ENCODE measurements at regions not wholly inside any gene's neighbourhood (a gene's known extent, or its start where the extent isn't known, plus 50 kb on each side); places are given as distances from the start of the nearest gene placed in this dataset.

- Histone ChIP-seq H3K36me3 (ENCODE audit: control insufficient read depth in 1 of 2, insufficient read depth in 2 of 2, low read length in 2 of 2) (no peaks in the 10 kb centered on the region), H3K27me3 (ENCODE audit: control insufficient read depth in 1 of 2, insufficient read depth in 2 of 2, low read length in 2 of 2) (no peaks in the 10 kb centered on the region), H3K4me3 (ENCODE audit: low read depth in 1 of 2, low read length in 2 of 2) (no peak overlapping the region), H3K4me1 (ENCODE audit: control insufficient read depth in 1 of 2, insufficient read depth in 2 of 2, low read length in 2 of 2) (no peaks in the 10 kb centered on the region), H3K27ac (ENCODE audit: low read depth, low read length) (no peak overlapping the region), H3K9ac (ENCODE audit: low read depth in 1 of 2, low read length in 2 of 2) (no peak overlapping the region), H3K9me3 (ENCODE audit: control insufficient read depth in 1 of 2, low read length in 2 of 2) (no peaks in the 10 kb centered on the region)
Observed at GRCh38 chr5:5919411-5919810, 458.9 kb downstream of the MED10 start.

GRCh38 chr5:5906778-5907177 is 471.6 kb downstream of the MED10 start:
- H3K4me1 ChIP-seq (ENCODE audit: control insufficient read depth in 1 of 2, insufficient read depth in 2 of 2, low read length in 2 of 2): no peaks in the 10 kb centered on the region
- no peak overlapping the region for H3K9ac ChIP-seq (ENCODE audit: low read depth in 1 of 2, low read length in 2 of 2)
- no peak overlapping the region for H3K27ac ChIP-seq (ENCODE audit: low read depth, low read length)
- H3K4me3 ChIP-seq (ENCODE audit: low read depth in 1 of 2, low read length in 2 of 2): no peak overlapping the region
- peaks cover 0 to 3% of the 10 kb centered on the region in 2 donors for H3K9me3 ChIP-seq (ENCODE audit: control insufficient read depth in 1 of 2, low read length in 2 of 2)
- H3K27me3 ChIP-seq (ENCODE audit: control insufficient read depth in 1 of 2, insufficient read depth in 2 of 2, low read length in 2 of 2): no peaks in the 10 kb centered on the region
- no peaks in the 10 kb centered on the region for H3K36me3 ChIP-seq (ENCODE audit: control insufficient read depth in 1 of 2, insufficient read depth in 2 of 2, low read length in 2 of 2)

GRCh38 chr5:5905186-5905585 is 473.2 kb downstream of the MED10 start:
- H3K4me3 ChIP-seq (ENCODE audit: low read depth in 1 of 2, low read length in 2 of 2): no peak overlapping the region
- H3K27ac ChIP-seq (ENCODE audit: low read depth, low read length): no peak overlapping the region
- H3K4me1 ChIP-seq (ENCODE audit: control insufficient read depth in 1 of 2, insufficient read depth in 2 of 2, low read length in 2 of 2): no peaks in the 10 kb centered on the region
- no peak overlapping the region for H3K9ac ChIP-seq (ENCODE audit: low read depth in 1 of 2, low read length in 2 of 2)
- peaks cover 0 to 3% of the 10 kb centered on the region in 2 donors for H3K9me3 ChIP-seq (ENCODE audit: control insufficient read depth in 1 of 2, low read length in 2 of 2)
- H3K27me3 ChIP-seq (ENCODE audit: control insufficient read depth in 1 of 2, insufficient read depth in 2 of 2, low read length in 2 of 2): no peaks in the 10 kb centered on the region
- H3K36me3 ChIP-seq (ENCODE audit: control insufficient read depth in 1 of 2, insufficient read depth in 2 of 2, low read length in 2 of 2): no peaks in the 10 kb centered on the region

GRCh38 chr5:5904113-5904512 is 474.2 kb downstream of the MED10 start:
- no peaks in the 10 kb centered on the region for H3K36me3 ChIP-seq (ENCODE audit: control insufficient read depth in 1 of 2, insufficient read depth in 2 of 2, low read length in 2 of 2)
- H3K9me3 ChIP-seq (ENCODE audit: control insufficient read depth in 1 of 2, low read length in 2 of 2): peaks cover 0 to 3% of the 10 kb centered on the region in 2 donors

GRCh38 chr5:5902678-5903646 is 475.4 kb downstream of the MED10 start:
- Histone ChIP-seq H3K9me3 (ENCODE audit: control insufficient read depth in 1 of 2, low read length in 2 of 2) (peaks cover 0 to 3% of the 10 kb centered on the region in 2 donors), H3K9ac (ENCODE audit: low read depth in 1 of 2, low read length in 2 of 2) (no peak overlapping the region), H3K36me3 (ENCODE audit: control insufficient read depth in 1 of 2, insufficient read depth in 2 of 2, low read length in 2 of 2) (no peaks in the 10 kb centered on the region), H3K4me3 (ENCODE audit: low read depth in 1 of 2, low read length in 2 of 2) (no peak overlapping the region), H3K27me3 (ENCODE audit: control insufficient read depth in 1 of 2, insufficient read depth in 2 of 2, low read length in 2 of 2) (no peaks in the 10 kb centered on the region), H3K4me1 (ENCODE audit: control insufficient read depth in 1 of 2, insufficient read depth in 2 of 2, low read length in 2 of 2) (no peaks in the 10 kb centered on the region), H3K27ac (ENCODE audit: low read depth, low read length) (no peak overlapping the region)

More at GRCh38 chr5:5904113-5904512, 474.2 kb downstream of the MED10 start:
- no peak overlapping the region for H3K9ac ChIP-seq (ENCODE audit: low read depth in 1 of 2, low read length in 2 of 2)
- H3K27ac ChIP-seq (ENCODE audit: low read depth, low read length): no peak overlapping the region
- H3K27me3 ChIP-seq (ENCODE audit: control insufficient read depth in 1 of 2, insufficient read depth in 2 of 2, low read length in 2 of 2): no peaks in the 10 kb centered on the region
- no peak overlapping the region for H3K4me3 ChIP-seq (ENCODE audit: low read depth in 1 of 2, low read length in 2 of 2)
- no peaks in the 10 kb centered on the region for H3K4me1 ChIP-seq (ENCODE audit: control insufficient read depth in 1 of 2, insufficient read depth in 2 of 2, low read length in 2 of 2)

GRCh38 chr5:5900350-5900749 is 477.9 kb downstream of the ICE1 start:
- Histone ChIP-seq H3K27me3 (ENCODE audit: control insufficient read depth in 1 of 2, insufficient read depth in 2 of 2, low read length in 2 of 2) (no peaks in the 10 kb centered on the region), H3K9ac (ENCODE audit: low read depth in 1 of 2, low read length in 2 of 2) (no peak overlapping the region), H3K36me3 (ENCODE audit: control insufficient read depth in 1 of 2, insufficient read depth in 2 of 2, low read length in 2 of 2) (no peaks in the 10 kb centered on the region), H3K9me3 (ENCODE audit: control insufficient read depth in 1 of 2, low read length in 2 of 2) (peaks cover 0 to 3% of the 10 kb centered on the region in 2 donors), H3K4me3 (ENCODE audit: low read depth in 1 of 2, low read length in 2 of 2) (no peak overlapping the region), H3K27ac (ENCODE audit: low read depth, low read length) (no peak overlapping the region), H3K4me1 (ENCODE audit: control insufficient read depth in 1 of 2, insufficient read depth in 2 of 2, low read length in 2 of 2) (no peaks in the 10 kb centered on the region)

GRCh38 chr5:5899716-5900115 is 477.2 kb downstream of the ICE1 start:
- Histone ChIP-seq H3K27ac (ENCODE audit: low read depth, low read length) (no peak overlapping the region), H3K9me3 (ENCODE audit: control insufficient read depth in 1 of 2, low read length in 2 of 2) (peaks cover 0 to 3% of the 10 kb centered on the region in 2 donors), H3K4me1 (ENCODE audit: control insufficient read depth in 1 of 2, insufficient read depth in 2 of 2, low read length in 2 of 2) (no peaks in the 10 kb centered on the region), H3K36me3 (ENCODE audit: control insufficient read depth in 1 of 2, insufficient read depth in 2 of 2, low read length in 2 of 2) (no peaks in the 10 kb centered on the region), H3K4me3 (ENCODE audit: low read depth in 1 of 2, low read length in 2 of 2) (no peak overlapping the region), H3K27me3 (ENCODE audit: control insufficient read depth in 1 of 2, insufficient read depth in 2 of 2, low read length in 2 of 2) (no peaks in the 10 kb centered on the region), H3K9ac (ENCODE audit: low read depth in 1 of 2, low read length in 2 of 2) (no peak overlapping the region)

- no peaks in the 10 kb centered on the region for H3K4me1 ChIP-seq (ENCODE audit: control insufficient read depth in 1 of 2, insufficient read depth in 2 of 2, low read length in 2 of 2)
- H3K9me3 ChIP-seq (ENCODE audit: control insufficient read depth in 1 of 2, low read length in 2 of 2): no peaks in the 10 kb centered on the region
- H3K36me3 ChIP-seq (ENCODE audit: control insufficient read depth in 1 of 2, insufficient read depth in 2 of 2, low read length in 2 of 2): no peaks in the 10 kb centered on the region
- H3K27me3 ChIP-seq (ENCODE audit: control insufficient read depth in 1 of 2, insufficient read depth in 2 of 2, low read length in 2 of 2): peaks cover 0 to 4% of the 10 kb centered on the region in 2 donors
- no peak overlapping the region for H3K27ac ChIP-seq (ENCODE audit: low read depth, low read length)
- H3K4me3 ChIP-seq (ENCODE audit: low read depth in 1 of 2, low read length in 2 of 2): no peak overlapping the region
- no peak overlapping the region for H3K9ac ChIP-seq (ENCODE audit: low read depth in 1 of 2, low read length in 2 of 2)
Observed at GRCh38 chr5:5888284-5888683, 465.8 kb downstream of the ICE1 start.

GRCh38 chr5:5887833-5888232 is 465.4 kb downstream of the ICE1 start:
- H3K27me3 ChIP-seq (ENCODE audit: control insufficient read depth in 1 of 2, insufficient read depth in 2 of 2, low read length in 2 of 2): peaks cover 0 to 4% of the 10 kb centered on the region in 2 donors
- H3K9ac ChIP-seq (ENCODE audit: low read depth in 1 of 2, low read length in 2 of 2): no peak overlapping the region
- no peaks in the 10 kb centered on the region for H3K36me3 ChIP-seq (ENCODE audit: control insufficient read depth in 1 of 2, insufficient read depth in 2 of 2, low read length in 2 of 2)
- H3K9me3 ChIP-seq (ENCODE audit: control insufficient read depth in 1 of 2, low read length in 2 of 2): no peaks in the 10 kb centered on the region
- no peak overlapping the region for H3K4me3 ChIP-seq (ENCODE audit: low read depth in 1 of 2, low read length in 2 of 2)
- H3K27ac ChIP-seq (ENCODE audit: low read depth, low read length): no peak overlapping the region
- H3K4me1 ChIP-seq (ENCODE audit: control insufficient read depth in 1 of 2, insufficient read depth in 2 of 2, low read length in 2 of 2): no peaks in the 10 kb centered on the region

- no peak overlapping the region for H3K9ac ChIP-seq (ENCODE audit: low read depth in 1 of 2, low read length in 2 of 2)
- peaks cover 0 to 4% of the 10 kb centered on the region in 2 donors for H3K27me3 ChIP-seq (ENCODE audit: control insufficient read depth in 1 of 2, insufficient read depth in 2 of 2, low read length in 2 of 2)
- H3K27ac ChIP-seq (ENCODE audit: low read depth, low read length): no peak overlapping the region
- no peaks in the 10 kb centered on the region for H3K4me1 ChIP-seq (ENCODE audit: control insufficient read depth in 1 of 2, insufficient read depth in 2 of 2, low read length in 2 of 2)
- H3K9me3 ChIP-seq (ENCODE audit: control insufficient read depth in 1 of 2, low read length in 2 of 2): no peaks in the 10 kb centered on the region
- no peaks in the 10 kb centered on the region for H3K36me3 ChIP-seq (ENCODE audit: control insufficient read depth in 1 of 2, insufficient read depth in 2 of 2, low read length in 2 of 2)
- H3K4me3 ChIP-seq (ENCODE audit: low read depth in 1 of 2, low read length in 2 of 2): no peak overlapping the region
Observed at GRCh38 chr5:5886812-5887486, 464.5 kb downstream of the ICE1 start.

Measured in duodenal mucosa (tissue), 2 donors.